ENCODE measurements at regions not wholly inside any gene's neighbourhood (a gene's known extent, or its start where the extent isn't known, plus 50 kb on each side); places are given as distances from the start of the nearest gene placed in this dataset.

- TF ChIP-seq CTCF (conservative IDR thresholded peaks at IDR 0.05): no peak
- Histone ChIP-seq H4K5ac (ENCODE audit: insufficient read length, low read depth, low read length) (no peak overlapping the region), H4K91ac (ENCODE audit: insufficient read length, low read depth, low read length) (no peak overlapping the region), H3K4ac (ENCODE audit: low read depth, low read length) (no peak overlapping the region), H2BK120ac (ENCODE audit: low read depth, low read length, poor library complexity, severe bottlenecking) (no peak overlapping the region), H2BK20ac (ENCODE audit: low read depth, low read length, poor library complexity, severe bottlenecking) (no peak overlapping the region), H3K79me1 (ENCODE audit: insufficient read depth, low read depth, low read length, poor library complexity, severe bottlenecking) (no peaks in the 10 kb centered on the region), H3K9me3 (ENCODE audit: control insufficient read depth, low read depth, low read length) (no peaks in the 10 kb centered on the region), H3K9ac (ENCODE audit: extremely low read depth, insufficient read length, low read length) (no peak overlapping the region), H3K23me2 (ENCODE audit: insufficient read length, low read depth, low read length, poor library complexity, severe bottlenecking) (no peaks in the 10 kb centered on the region), H3K27me3 (ENCODE audit: insufficient read depth, low read length) (no peaks in the 10 kb centered on the region), H4K20me1 (ENCODE audit: control insufficient read depth, insufficient read depth, insufficient read length) (no peaks in the 10 kb centered on the region), H3K23ac (ENCODE audit: insufficient read length, low read depth, low read length) (no peak overlapping the region), H3K14ac (ENCODE audit: insufficient read depth, low read length) (no peak overlapping the region), H3K27ac (ENCODE audit: insufficient read length, low read depth, low read length) (no peak overlapping the region), H2BK15ac (ENCODE audit: low read depth, low read length) (no peak overlapping the region), H3K56ac (ENCODE audit: insufficient read length, low read depth, low read length) (no peak overlapping the region), H2AK5ac (ENCODE audit: insufficient read length, low read length) (no peak overlapping the region), H3K18ac (ENCODE audit: insufficient read length, low read depth, low read length) (no peak overlapping the region), H2BK5ac (ENCODE audit: insufficient read length, low read length) (no peak overlapping the region), H3K4me1 (ENCODE audit: insufficient read depth, low read length) (no peaks in the 10 kb centered on the region), H4K8ac (replicated peaks; ENCODE audit: insufficient read length, low read depth, low read length) (no peak overlapping the region), H3K79me2 (ENCODE audit: insufficient read depth, low read length) (no peaks in the 10 kb centered on the region), H2BK12ac (ENCODE audit: insufficient read length, low read depth, low read length) (no peak overlapping the region), H2AFZ (ENCODE audit: low read length) (no peak overlapping the region), H3T11ph (ENCODE audit: low read length) (no peak overlapping the region), H3K4me2 (ENCODE audit: insufficient read depth, insufficient read length, low read length) (no peak overlapping the region)
- no peak overlapping the region for H3K27ac Mint-ChIP-seq
- no peaks in the 10 kb centered on the region for H3K36me3 Mint-ChIP-seq (ENCODE audit: insufficient read depth in 1 of 3, low read depth in 3 of 3)
- no peaks in the 10 kb centered on the region for H3K27me3 Mint-ChIP-seq (ENCODE audit: low read depth)
- H3K4me1 Mint-ChIP-seq: peaks cover 5 to 7% of the 10 kb centered on the region in 2 experiments
- no peak for DNase-seq
- H3K9me3 Mint-ChIP-seq: no peaks in the 10 kb centered on the region
- WGBS (ENCODE audit: extremely low coverage, insufficient read length, low lambda C conversion rate): no CpG with 5 or more reads among the region's 3 CpGs
- H3K4me3 Mint-ChIP-seq: no peak overlapping the region
Measured at GRCh38 chr7:17132726-17133125, 165.7 kb upstream of the AHR start.
